H1 (cell line): ENCODE measurements at regions not wholly inside any gene's neighbourhood (a gene's known extent, or its start where the extent isn't known, plus 50 kb on each side); places are given as distances from the start of the nearest gene placed in this dataset.

Experiments used
- CTCF ChIA-PET: fragments of 300-600 bp; sonication (Branson Sonifier 250); formaldehyde crosslinking; loops from one replicate; lab custom pipeline; 2021; ENCODE audit not compliant: partially characterized antibody; lab: Charles Lee
- POLR2A ChIA-PET: fragments of 300-600 bp; sonication (Branson Sonifier 250); formaldehyde crosslinking; loops from one replicate; lab custom pipeline; 2021; ENCODE audit warnings: inconsistent platforms; ENCODE audit not compliant: partially characterized antibody; lab: Charles Lee
- DNase-seq, 2 experiments: peaks; one replicate each; pipeline versions ENCODE4 v3.0.0 to v3.0.0-alpha.2; 2010 to 2022; ENCODE audit warnings: low spot score in 2 of 2, low read depth in 1 of 2, mixed read lengths in 1 of 2
- FAIRE-seq: peaks from 2 replicates; lab custom pipeline; 2011; peaks lifted over from hg19 to GRCh38; lab: Jason Lieb, UNC
- H2AFZ ChIP-seq: 2 replicates; pipeline ENCODE4 v1.8.1; 2012; ENCODE audit warnings: low read length, inconsistent platforms
- H2AK5ac ChIP-seq: 2 replicates; pipeline ENCODE4 v1.6.1; 2013; ENCODE audit warnings: low read depth, low read length
- H2BK120ac ChIP-seq: replicated peaks from 2 replicates; pipeline ENCODE3; 2013; ENCODE audit warnings: low read depth, low read length, inconsistent platforms
- H2BK12ac ChIP-seq: 2 replicates; pipeline ENCODE4 v1.6.1; 2013; ENCODE audit warnings: low read depth, low read length
- H2BK15ac ChIP-seq: 2 replicates; pipeline ENCODE4 v1.6.1; 2013; ENCODE audit warnings: low read length
- H2BK20ac ChIP-seq: 2 replicates; pipeline ENCODE4 v1.6.1; 2013; ENCODE audit warnings: low read length
- H2BK5ac ChIP-seq: 2 replicates; pipeline ENCODE4 v1.6.1; 2013; ENCODE audit warnings: low read depth, low read length
- H3K14ac ChIP-seq: 2 replicates; pipeline ENCODE4 v1.6.1; 2013; ENCODE audit warnings: inconsistent platforms; ENCODE audit not compliant: insufficient read length
- H3K18ac ChIP-seq: 2 replicates; pipeline ENCODE4 v1.6.1; 2013; ENCODE audit warnings: low read length; ENCODE audit errors: extremely low read depth
- H3K23ac ChIP-seq: 2 replicates; pipeline ENCODE4 v1.6.1; 2013; ENCODE audit warnings: inconsistent platforms; ENCODE audit not compliant: insufficient read length
- H3K23me2 ChIP-seq: 2 replicates; pipeline ENCODE4 v1.6.1; 2013; ENCODE audit warnings: low read depth, low read length
- H3K27ac ChIP-seq: 2 replicates; pipeline ENCODE4 v1.6.1; 2011; ENCODE audit warnings: low read depth, low read length, inconsistent platforms
- H3K27me3 ChIP-seq, 4 experiments: replicated peaks in 1 of 4; 1 replicate in 1 of 4; 2 replicates in 3 of 4; pipeline versions ENCODE4 v1.6.1 to v1.8.1; 2011 to 2013; ENCODE audit warnings: low read length in 3 of 4, mild to moderate bottlenecking in 3 of 4, inconsistent platforms in 2 of 4, mixed read lengths in 2 of 4, moderate library complexity in 1 of 4; ENCODE audit not compliant: control insufficient read depth in 3 of 4, insufficient read depth in 3 of 4; ENCODE audit errors: extremely low read depth in 1 of 4
- H3K36me3 ChIP-seq, 4 experiments: 2 replicates each; pipeline versions ENCODE4 v1.6.1 to v1.8.1; 2011 to 2013; ENCODE audit warnings: mild to moderate bottlenecking in 4 of 4, low read length in 3 of 4, moderate library complexity in 2 of 4, control low read depth in 1 of 4, inconsistent platforms in 1 of 4; ENCODE audit not compliant: insufficient read depth in 4 of 4, control insufficient read depth in 2 of 4
- H3K4ac ChIP-seq: replicated peaks from 2 replicates; pipeline ENCODE3; 2013; ENCODE audit warnings: low read length, low read depth, mixed read lengths, inconsistent platforms; ENCODE audit not compliant: insufficient read length
- H3K4me1 ChIP-seq, 4 experiments: replicated peaks in 1 of 4; 1 replicate in 1 of 4; 2 replicates in 3 of 4; pipeline versions ENCODE4 v1.6.1 to v1.8.1; 2011 to 2013; ENCODE audit warnings: low read length in 3 of 4, inconsistent platforms in 2 of 4, mixed read lengths in 1 of 4; ENCODE audit not compliant: insufficient read depth in 4 of 4, control insufficient read depth in 3 of 4
- H3K4me2 ChIP-seq, 2 experiments: 2 replicates each; pipeline versions ENCODE4 v1.6.1 to v1.8.1; 2011 to 2013; ENCODE audit warnings: low read depth in 2 of 2, low read length in 2 of 2, control low read depth in 1 of 2, inconsistent platforms in 1 of 2, mild to moderate bottlenecking in 1 of 2; ENCODE audit not compliant: insufficient read depth in 1 of 2
- H3K4me3 ChIP-seq, 4 experiments: fragments of 200-600, 300-600 bp in 1 of 4; sonication (generic), shearing (Covaris generic), sonication (Bioruptor Twin) in 1 of 4; 2 replicates each; pipeline versions ENCODE4 v1.5.1 to v1.8.1; 2011 to 2016; ENCODE audit warnings: low read length in 4 of 4, low read depth in 3 of 4, control low read depth in 2 of 4, inconsistent platforms in 2 of 4, mild to moderate bottlenecking in 2 of 4, mixed read lengths in 1 of 4, moderate library complexity in 1 of 4; ENCODE audit not compliant: insufficient read depth in 2 of 4; ENCODE audit errors: extremely low read depth in 1 of 4
- H3K56ac ChIP-seq: replicated peaks from 2 replicates; pipeline ENCODE3; 2013; ENCODE audit warnings: low read depth, mild to moderate bottlenecking, mixed read lengths, low read length, inconsistent platforms; ENCODE audit not compliant: insufficient read length
- H3K79me1 ChIP-seq: 2 replicates; pipeline ENCODE4 v1.6.1; 2013; ENCODE audit warnings: low read depth, low read length, control low read depth
- H3K79me2 ChIP-seq, 2 experiments: 2 replicates each; pipeline versions ENCODE4 v1.6.1 to v1.8.1; 2012 to 2013; ENCODE audit warnings: low read length in 2 of 2, mild to moderate bottlenecking in 2 of 2, inconsistent platforms in 1 of 2; ENCODE audit not compliant: insufficient read depth in 2 of 2, control insufficient read depth in 1 of 2
- H3K9ac ChIP-seq, 4 experiments: replicated peaks in 1 of 4; 1 replicate in 1 of 4; 2 replicates in 3 of 4; pipeline versions ENCODE4 v1.6.1 to v1.8.1; 2011 to 2013; ENCODE audit warnings: low read depth in 3 of 4, low read length in 3 of 4, control low read depth in 2 of 4, mild to moderate bottlenecking in 2 of 4, moderate library complexity in 2 of 4, inconsistent platforms in 1 of 4; ENCODE audit errors: extremely low read depth in 1 of 4
- H3K9me3 ChIP-seq, 2 experiments: 2 replicates each; pipeline versions ENCODE4 v1.6.1 to v1.8.1; 2012 to 2013; ENCODE audit warnings: mild to moderate bottlenecking in 2 of 2, moderate library complexity in 2 of 2, control low read depth in 1 of 2, inconsistent platforms in 1 of 2, low read depth in 1 of 2, low read length in 1 of 2, mixed read lengths in 1 of 2; ENCODE audit not compliant: insufficient read depth in 2 of 2
- H4K20me1 ChIP-seq, 2 experiments: replicated peaks in 1 of 2; 2 replicates each; pipeline versions ENCODE3 to v1.8.1; 2011 to 2013; ENCODE audit warnings: inconsistent platforms in 2 of 2, low read length in 2 of 2, mild to moderate bottlenecking in 1 of 2; ENCODE audit not compliant: insufficient read depth in 2 of 2, control insufficient read depth in 1 of 2
- H4K5ac ChIP-seq: 2 replicates; pipeline ENCODE4 v1.6.1; 2013; ENCODE audit warnings: low read length, low read depth, mixed read lengths, inconsistent platforms; ENCODE audit not compliant: insufficient read length
- H4K8ac ChIP-seq: 2 replicates; pipeline ENCODE4 v1.8.0; 2013; ENCODE audit warnings: mild to moderate bottlenecking, moderate library complexity, low read length, inconsistent platforms; ENCODE audit not compliant: insufficient read depth; ENCODE audit errors: extremely low read depth
- H4K91ac ChIP-seq: replicated peaks from 2 replicates; pipeline ENCODE3; 2013; ENCODE audit warnings: low read length, mixed read lengths, inconsistent platforms; ENCODE audit not compliant: insufficient read length
- BRCA1 ChIP-seq: IDR thresholded peaks from 2 replicates; pipeline ENCODE4 v1.6.1; 2012; ENCODE audit warnings: low read depth, low read length, improper control_type of control experiment
- CBX5 ChIP-seq: fragments of 300-800, 300-1000 bp; sonication (generic); IDR thresholded peaks from 2 replicates; pipeline ENCODE4 v1.7.1; 2016; ENCODE audit warnings: antibody characterized with exemption, low read length, low read depth
- CBX8 ChIP-seq: fragments of 300-800, 300-1000 bp; sonication (generic); IDR thresholded peaks from 2 replicates; pipeline ENCODE4 v1.7.1; 2016; ENCODE audit warnings: low read depth, low read length, borderline replicate concordance
- CREB1 ChIP-seq: IDR thresholded peaks from 2 replicates; pipeline ENCODE4 v1.6.1; 2012; ENCODE audit warnings: inconsistent platforms
- GTF2F1 ChIP-seq: IDR thresholded peaks from 2 replicates; pipeline ENCODE4 v1.6.1; 2012; ENCODE audit warnings: low read depth, low read length, improper control_type of control experiment, borderline replicate concordance
- NRF1 ChIP-seq: IDR thresholded peaks from 2 replicates; pipeline ENCODE4 v1.6.1; 2011; ENCODE audit warnings: mild to moderate bottlenecking, low read depth, low read length, improper control_type of control experiment
- RAD21 ChIP-seq, 2 experiments: IDR thresholded peaks in 1 of 2; conservative IDR thresholded peaks in 1 of 2; 2 replicates each; pipeline ENCODE4 v1.6.1; 2011; ENCODE audit warnings: low read depth in 2 of 2, low read length in 2 of 2, improper control_type of control experiment in 1 of 2, inconsistent platforms in 1 of 2, mild to moderate bottlenecking in 1 of 2, moderate library complexity in 1 of 2
- RXRA ChIP-seq: IDR thresholded peaks from 2 replicates; pipeline ENCODE4 v1.6.1; 2011; ENCODE audit warnings: low read depth, mild to moderate bottlenecking, low read length, moderate library complexity; ENCODE audit not compliant: insufficient read depth
- SP2 ChIP-seq: IDR thresholded peaks from 2 replicates; pipeline ENCODE4 v1.6.1; 2012; ENCODE audit warnings: mild to moderate bottlenecking, low read length, inconsistent platforms
- SRF ChIP-seq: IDR thresholded peaks from 2 replicates; pipeline ENCODE4 v1.6.1; 2011; ENCODE audit warnings: mild to moderate bottlenecking, low read depth, low read length, moderate library complexity
- TAF7 ChIP-seq: optimal IDR thresholded peaks from 2 replicates; pipeline ENCODE3; 2011; ENCODE audit warnings: low read depth, mild to moderate bottlenecking, inconsistent platforms, low read length, moderate library complexity, borderline replicate concordance
- TBP ChIP-seq: IDR thresholded peaks from 2 replicates; pipeline ENCODE4 v1.6.1; 2011; ENCODE audit warnings: low read depth, low read length, improper control_type of control experiment
- YY1 ChIP-seq: IDR thresholded peaks from 2 replicates; pipeline ENCODE4 v1.6.1; 2011; ENCODE audit warnings: low read depth, mild to moderate bottlenecking, low read length
- WGBS, 2 experiments: shearing (Covaris generic) in 1 of 2; methylation state at CpG; one replicate each; pipeline versions ENCODE4 v1.1.6 to v1.1.7; 2013 to 2015; ENCODE audit warnings: low lambda C conversion rate in 2 of 2, mixed read lengths in 2 of 2, inconsistent platforms in 1 of 2, low coverage in 1 of 2, missing lambda C conversion rate in 1 of 2; ENCODE audit not compliant: insufficient replicate concordance in 2 of 2, insufficient coverage in 1 of 2, insufficient read length in 1 of 2; ENCODE audit errors: extremely low coverage in 1 of 2, missing lambda C conversion rate in 1 of 2; 5-methylcytosine and 5-hydroxymethylcytosine counted together
- TF ChIP-seq, protein P1 (sequence below): IDR thresholded peaks from 2 replicates; pipeline ENCODE4 v1.6.1; 2011; ENCODE audit warnings: low read length, improper control_type of control experiment

DNA sequence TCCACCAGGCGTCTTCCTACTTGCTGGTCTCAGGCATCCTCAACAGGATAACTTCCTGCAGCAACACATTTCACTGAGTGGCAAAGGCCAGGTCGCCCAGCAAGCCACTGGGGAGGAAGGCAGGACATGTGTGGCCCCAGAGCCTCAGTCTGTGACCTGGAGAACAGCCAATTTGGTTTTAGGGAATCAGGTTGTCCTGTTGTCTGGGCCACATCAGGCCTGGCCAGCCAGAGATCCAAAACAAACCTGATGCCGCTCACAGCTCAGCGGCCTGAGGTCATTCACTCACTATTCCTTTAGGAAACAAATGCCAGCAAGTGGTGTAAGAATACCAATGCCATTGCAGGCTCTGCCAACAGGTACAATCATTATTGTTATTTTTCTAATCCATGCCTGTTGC is 210.7 kb downstream of the VAPA start:
- Histone ChIP-seq H3K4me1 (peaks cover 0 to 9% (median 5%) of the 10 kb centered on the region in 4 experiments; a peak in 6 of 7 replicates), H4K20me1 (no peaks in the 10 kb centered on the region), H3K4me2 (no peak overlapping the region), H3K23ac (no peak overlapping the region), H4K5ac (no peak overlapping the region), H3K4ac (no peak overlapping the region), H3K9ac (no peak overlapping the region), H4K8ac (no peak overlapping the region), H2BK12ac (no peak overlapping the region), H3K27me3 (no peaks in the 10 kb centered on the region), H2BK20ac (no peak overlapping the region), H2AK5ac (no peak overlapping the region), H2BK120ac (no peak overlapping the region), H3K79me1 (no peaks in the 10 kb centered on the region), H3K56ac (no peak overlapping the region), H3K9me3 (no peaks in the 10 kb centered on the region), H3K23me2 (no peaks in the 10 kb centered on the region), H2BK5ac (no peak overlapping the region), H3K27ac (no peak overlapping the region), H3K36me3 (no peaks in the 10 kb centered on the region), H4K91ac (no peak overlapping the region), H3K79me2 (no peaks in the 10 kb centered on the region), H2BK15ac (no peak overlapping the region), H2AFZ (0 out of 2 replicates have a peak overlapping the region, but pooled peaks have one; percentile 6), H3K4me3 (no peak overlapping the region), H3K14ac (no peak overlapping the region), H3K18ac (0 out of 2 replicates have a peak overlapping the region, but pooled peaks have one; percentile 27)
- 76% methylated on average over 4 of the region's 4 CpGs; no CpG with 5 or more reads in 1 of the 2 experiments for WGBS, 2 experiments
- DNase-seq (peak in 1 of 2 experiments; percentile 20), FAIRE-seq (no peak)
- ChIA-PET CTCF (interaction anchor here (1.3 kb wide), 1 partner anchor 92 kb away, joined by 3 read pairs; no protein-coding TSS in a partner anchor), POLR2A (no interaction called here)
- no peak for TF ChIP-seq RXRA
- TF ChIP-seq GTF2F1, result no peak
- TF ChIP-seq SP2, result no peak
- no peak for TF ChIP-seq TAF7
- no peak for TF ChIP-seq CREB1
- TF ChIP-seq BRCA1, result no peak
- TF ChIP-seq, protein P1, sequence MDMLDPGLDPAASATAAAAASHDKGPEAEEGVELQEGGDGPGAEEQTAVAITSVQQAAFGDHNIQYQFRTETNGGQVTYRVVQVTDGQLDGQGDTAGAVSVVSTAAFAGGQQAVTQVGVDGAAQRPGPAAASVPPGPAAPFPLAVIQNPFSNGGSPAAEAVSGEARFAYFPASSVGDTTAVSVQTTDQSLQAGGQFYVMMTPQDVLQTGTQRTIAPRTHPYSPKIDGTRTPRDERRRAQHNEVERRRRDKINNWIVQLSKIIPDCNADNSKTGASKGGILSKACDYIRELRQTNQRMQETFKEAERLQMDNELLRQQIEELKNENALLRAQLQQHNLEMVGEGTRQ, result no peak
- no peak for TF ChIP-seq RAD21 (IDR thresholded peaks at IDR 0.05 in 1 of 2, conservative IDR thresholded peaks at IDR 0.05 in 1 of 2; ENCODE audit: low read depth in 2 of 2, low read length in 2 of 2)
- TF ChIP-seq CBX5, result no peak
- TF ChIP-seq TBP, result no peak
- no peak for TF ChIP-seq CBX8
- no peak for TF ChIP-seq YY1
- no peak for TF ChIP-seq SRF
- TF ChIP-seq NRF1, result no peak
